ENCODE measurements at regions not wholly inside any gene's neighbourhood (a gene's known extent, or its start where the extent isn't known, plus 50 kb on each side); places are given as distances from the start of the nearest gene placed in this dataset.
"Not testable (repeated sequence)": the region's sequence is repeated elsewhere in the genome, so short reads cannot be mapped to it uniquely, and the experiment has no call there.

DNA sequence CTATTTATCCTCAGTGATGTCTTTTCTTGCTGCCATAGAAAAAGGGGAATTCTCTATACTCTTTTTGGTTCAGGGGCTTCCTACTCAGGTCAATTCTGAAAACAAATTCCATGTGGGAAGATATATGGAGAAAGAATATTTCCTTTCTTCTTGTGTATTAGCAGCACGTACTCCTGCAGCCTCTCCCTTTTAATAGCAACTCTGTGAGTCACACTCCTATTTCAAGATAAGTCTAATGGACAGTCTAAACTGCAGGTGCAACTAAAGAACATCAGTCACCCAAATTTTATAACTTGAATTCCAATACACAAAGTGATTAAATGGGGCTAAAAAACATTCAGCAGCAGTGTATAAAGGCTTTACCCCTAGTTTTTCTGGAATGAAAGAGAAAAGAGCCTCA lies 942.2 kb downstream of the CNTNAP5 start:
- DNase-seq, result no peak

- DNase-seq, result no peak
Observed at GRCh38 chr2:124970030-124970429, 944.9 kb downstream of the CNTNAP5 start.

DNA sequence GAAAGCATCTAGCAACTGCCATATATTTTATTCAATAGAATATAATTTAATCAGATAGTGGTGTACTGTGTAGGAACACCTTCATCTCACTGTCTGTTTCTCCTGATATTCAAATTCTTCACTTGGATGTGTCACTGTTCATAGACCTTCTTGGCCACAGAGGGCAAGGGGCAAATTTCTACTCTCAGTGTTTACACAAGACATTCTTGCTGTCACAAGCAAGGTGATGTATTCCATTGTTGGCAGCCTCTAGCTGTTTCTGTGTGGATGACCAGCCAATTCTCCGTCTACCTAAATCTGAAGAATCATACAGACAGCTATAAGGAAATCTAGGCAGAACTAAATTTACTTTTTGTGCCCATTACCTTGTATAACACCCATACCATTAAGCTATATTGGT lies 948.3 kb downstream of the CNTNAP5 start:
- no peak for DNase-seq

DNA sequence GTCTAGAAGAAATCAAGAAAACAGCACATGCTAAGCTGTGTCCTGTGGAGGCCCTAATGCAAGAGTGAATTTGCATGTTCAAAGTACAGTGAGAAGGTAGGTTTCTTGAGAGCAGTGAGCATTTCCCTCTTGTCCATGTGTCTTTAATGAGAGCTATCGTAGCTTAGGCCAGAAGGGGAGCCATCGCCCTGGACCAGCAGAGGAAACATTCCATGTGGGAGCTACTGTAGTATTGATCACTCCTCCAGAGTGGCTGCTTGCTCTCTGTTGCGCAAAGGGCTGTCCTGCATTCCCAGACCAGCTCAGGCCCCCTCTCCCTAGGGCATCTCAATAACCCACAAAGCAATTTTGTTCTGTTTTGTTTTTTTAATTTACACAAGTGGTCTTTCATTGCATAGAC lies 950.1 kb downstream of the CNTNAP5 start:
- no peak for DNase-seq

DNA sequence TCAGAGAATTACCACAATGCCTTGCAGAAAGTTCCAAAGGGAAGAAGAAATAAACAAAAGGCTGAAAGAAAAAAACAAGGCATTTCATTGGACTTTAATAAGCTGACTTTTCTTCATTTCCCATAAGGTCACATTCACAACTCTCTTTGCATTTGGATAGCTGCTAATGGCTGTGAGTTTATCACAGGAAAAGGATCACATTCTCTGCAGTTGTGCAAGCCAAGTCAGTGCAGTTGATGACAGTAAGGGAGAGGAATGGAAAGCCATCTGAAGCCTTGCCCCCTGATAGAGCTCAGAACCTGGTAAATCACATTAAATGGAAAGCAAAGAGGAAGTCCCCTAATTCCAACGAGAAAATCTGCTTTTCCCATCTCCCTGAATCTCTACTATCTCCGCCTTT lies 950.6 kb downstream of the CNTNAP5 start:
- no peak for DNase-seq

- no peak for DNase-seq
Observed at GRCh38 chr2:124978597-124978996, 953.5 kb downstream of the CNTNAP5 start.

GRCh38 chr2:124983595-124983994 lies 958.5 kb downstream of the CNTNAP5 start:
- no peak for DNase-seq

- no peak for DNase-seq
Observed at GRCh38 chr2:124985270-124985669, 960.2 kb downstream of the CNTNAP5 start.

DNA sequence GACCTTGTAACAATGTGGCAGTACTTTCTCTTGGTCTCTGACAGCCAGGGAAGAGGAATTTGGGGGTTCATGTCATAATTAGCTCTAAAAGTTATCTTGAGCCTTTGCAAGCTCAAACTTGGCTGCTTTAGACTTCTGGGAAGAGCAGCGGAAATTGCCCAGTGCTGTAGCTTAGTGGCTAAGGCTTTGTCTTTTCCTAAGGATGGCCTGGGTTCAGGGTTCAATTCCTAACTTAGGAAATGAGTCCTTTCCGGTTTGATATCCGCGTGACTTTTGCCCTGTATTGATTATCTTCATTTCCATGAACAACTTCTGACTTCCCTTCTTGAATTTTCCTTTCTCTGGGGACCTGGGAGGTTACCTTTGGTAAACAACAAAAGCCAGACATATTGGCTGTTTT lies 961.0 kb downstream of the CNTNAP5 start:
- no peak for DNase-seq

DNA sequence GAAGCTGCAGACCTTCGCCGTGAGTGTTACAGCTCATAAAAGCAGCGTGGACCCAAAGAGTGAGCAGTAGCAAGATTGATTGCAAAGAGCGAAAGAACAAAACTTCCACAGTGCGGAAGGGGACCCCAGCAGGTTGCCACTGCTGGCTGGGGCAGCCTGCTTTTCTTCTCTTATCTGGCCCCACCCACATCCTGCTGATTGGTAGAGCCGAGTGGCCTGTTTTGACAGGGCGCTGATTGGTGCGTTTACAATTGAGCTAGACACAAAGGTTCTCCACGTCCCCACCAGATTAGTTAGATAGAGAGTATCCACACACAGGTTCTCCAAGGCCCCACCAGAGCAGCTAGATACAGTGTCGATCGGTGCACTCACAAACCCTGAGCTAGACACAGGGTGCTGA lies 961.8 kb downstream of the CNTNAP5 start:
- DNase-seq, result not testable (repeated sequence)

DNA sequence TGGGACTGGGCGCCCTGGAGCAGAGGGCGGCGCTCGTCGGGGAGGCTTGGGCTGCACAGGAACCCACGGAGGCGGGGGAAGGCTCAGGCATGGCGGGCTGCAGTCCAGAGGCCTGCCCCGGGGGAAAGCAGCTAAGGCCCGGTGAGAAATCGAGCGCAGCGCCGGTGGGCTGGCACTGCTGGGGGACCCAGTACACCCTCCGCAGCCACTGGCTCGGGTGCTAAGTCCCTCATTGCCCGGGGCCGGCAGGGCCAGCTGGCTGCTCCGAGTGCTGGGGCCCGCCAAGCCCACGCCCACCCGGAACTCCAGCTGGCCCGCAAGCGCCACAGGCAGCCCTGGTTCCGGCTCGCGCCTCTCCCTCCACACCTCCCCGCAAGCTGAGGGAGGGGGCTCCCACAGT lies 962.3 kb downstream of the CNTNAP5 start:
- DNase-seq, result not testable (repeated sequence)

- no peak for DNase-seq
Observed at GRCh38 chr2:124988111-124988510, 963.0 kb downstream of the CNTNAP5 start.

GRCh38 chr2:124988794-124989193 lies 963.7 kb downstream of the CNTNAP5 start:
- DNase-seq, result no peak

DNA sequence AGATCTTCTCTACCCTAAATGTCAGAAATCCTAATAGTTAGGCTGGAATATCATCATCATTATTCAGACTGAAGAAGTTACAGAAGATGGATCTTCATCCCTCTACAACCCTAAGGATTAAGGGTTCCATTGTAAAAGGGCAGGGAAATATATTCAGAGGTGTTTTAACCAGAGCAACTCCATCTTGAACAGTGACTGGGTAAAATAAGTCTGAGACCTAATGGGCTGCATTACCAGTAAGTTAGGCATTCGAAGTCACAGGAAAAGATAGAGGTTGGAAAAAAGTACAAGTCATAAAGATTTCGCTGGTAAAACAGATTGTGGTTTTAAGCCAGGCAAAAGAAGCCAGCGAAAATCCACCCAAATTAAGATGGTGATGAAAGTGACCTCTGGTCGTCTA lies 968.7 kb downstream of the CNTNAP5 start:
- no peak for DNase-seq

- no peak for DNase-seq
Observed at GRCh38 chr2:124995185-124995912, 970.3 kb downstream of the CNTNAP5 start.

DNA sequence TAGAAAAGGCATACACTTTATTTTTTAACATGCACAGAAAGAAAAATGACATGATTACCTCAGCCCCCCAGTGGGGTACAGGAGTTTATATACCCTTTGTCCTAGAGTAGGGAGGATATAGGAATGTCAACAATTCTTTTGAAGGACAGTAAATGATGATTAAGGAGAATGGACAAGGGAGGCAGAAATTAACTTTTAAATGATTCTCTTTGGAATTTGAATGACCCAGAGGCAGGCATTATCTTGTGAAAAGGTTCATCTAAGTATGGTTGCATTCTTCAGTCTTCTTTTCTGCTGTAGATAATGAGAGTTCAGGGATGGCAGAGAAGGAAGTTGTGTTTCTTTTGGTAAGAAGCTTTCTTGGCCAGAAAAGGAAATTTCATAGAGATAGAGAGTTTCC lies 971.3 kb downstream of the CNTNAP5 start:
- DNase-seq, result no peak

- no peak for DNase-seq
Observed at GRCh38 chr2:124999906-125000305, 974.8 kb downstream of the CNTNAP5 start.

GRCh38 chr2:125004106-125004800 lies 979.2 kb downstream of the CNTNAP5 start:
- no peak for DNase-seq

DNA sequence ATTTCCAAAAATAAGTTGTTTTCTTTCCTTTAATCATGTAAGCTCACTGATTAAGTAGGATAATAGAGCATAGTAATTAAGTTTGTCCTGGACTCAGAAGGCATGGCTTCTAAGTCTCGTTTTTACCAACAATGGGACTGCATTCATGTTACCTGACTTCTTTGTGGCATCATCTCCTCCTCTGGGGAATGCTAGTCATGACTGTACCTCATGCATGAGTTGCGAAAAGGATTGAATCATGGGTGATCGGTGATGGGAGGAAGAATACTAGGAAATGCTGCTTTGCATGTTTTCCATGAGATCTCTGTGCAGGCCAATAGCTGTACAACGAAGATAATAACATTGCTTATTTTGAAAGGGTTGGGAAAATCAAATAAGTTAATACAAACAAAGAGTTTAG lies 981.6 kb downstream of the CNTNAP5 start:
- DNase-seq, result no peak

GRCh38 chr2:125028721-125029120 lies 1003.6 kb downstream of the CNTNAP5 start:
- not testable (repeated sequence) for DNase-seq

GRCh38 chr2:125033871-125034270 lies 1008.8 kb downstream of the CNTNAP5 start:
- DNase-seq, result no peak

- no peak for DNase-seq
Observed at GRCh38 chr2:125037135-125037653, 1012.1 kb downstream of the CNTNAP5 start.

DNA sequence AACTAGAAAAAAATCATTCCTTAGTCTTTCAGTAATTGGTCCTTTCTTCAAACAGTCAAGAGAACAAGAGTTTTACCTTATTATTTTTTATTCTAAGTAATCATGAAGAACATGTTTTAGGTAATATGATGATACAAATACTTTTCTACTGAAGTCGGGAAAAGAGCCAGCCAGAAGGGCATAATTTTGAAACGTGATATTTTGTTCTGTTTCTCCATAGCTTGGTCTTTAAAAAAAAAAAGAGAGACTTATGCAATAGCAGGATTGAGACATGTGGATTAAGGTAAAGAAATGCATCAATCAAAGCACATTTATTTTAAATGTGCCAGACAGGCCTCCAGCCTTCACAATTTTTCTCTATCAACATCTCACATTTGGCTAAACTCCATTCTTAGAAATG lies 1016.8 kb downstream of the CNTNAP5 start:
- no peak for DNase-seq

GRCh38 chr2:125042727-125043126 lies 1017.6 kb downstream of the CNTNAP5 start:
- DNase-seq, result no peak

All from GOT3 (cell line).